Smooth muscle cell of the brain vasculature (primary cell): ENCODE measurements at regions not wholly inside any gene's neighbourhood (a gene's known extent, or its start where the extent isn't known, plus 50 kb on each side); places are given as distances from the start of the nearest gene placed in this dataset.
A peak's percentile ranks its signal among the peaks of the same experiment; 100 is the strongest.

Experiments used
- DNase-seq: peaks from one replicate; pipeline ENCODE4 v3.0.0-alpha.2; 2012; ENCODE audit warnings: low read depth, low spot score

GRCh38 chr2:38450509-38450908 is 73.4 kb upstream of the ATL2 start:
- DNase-seq, result no peak

DNA sequence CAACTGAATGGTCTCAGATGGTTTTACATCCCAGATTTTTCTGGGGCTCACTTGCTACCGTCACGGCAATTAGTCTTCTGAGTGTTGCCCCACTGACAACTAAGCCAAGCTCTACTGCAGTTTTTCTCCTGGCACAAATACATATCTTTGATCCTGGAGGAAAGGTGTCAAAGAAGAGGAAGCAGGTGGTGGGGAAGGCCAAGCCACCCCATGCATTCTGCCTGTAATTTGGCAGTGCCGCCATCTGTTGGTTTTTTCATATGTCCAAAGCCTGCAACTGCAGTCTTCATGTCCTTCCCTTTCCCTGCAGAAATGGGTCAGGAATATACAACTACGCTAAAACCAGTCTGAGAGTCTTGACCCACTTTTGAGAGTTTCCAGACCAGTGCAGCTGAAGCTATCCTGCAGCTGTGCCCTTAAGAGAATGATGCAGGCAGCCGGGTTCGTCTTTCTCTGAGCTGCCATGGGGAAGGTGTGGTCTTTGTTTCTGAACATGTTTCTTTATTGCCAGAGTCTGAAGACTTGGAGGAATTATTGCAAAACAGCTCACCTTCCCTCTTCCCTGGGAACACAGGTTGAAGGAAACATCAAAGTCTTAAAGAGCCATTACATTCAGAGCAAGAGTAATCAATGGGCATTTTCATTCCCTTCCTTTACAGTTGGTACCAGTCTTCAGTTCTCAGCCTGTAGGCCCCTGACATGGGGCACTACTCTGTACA is 71.8 kb upstream of the ATL2 start:
- DNase-seq, result no peak

- no peak for DNase-seq
Observed at GRCh38 chr2:38446906-38447561, 70.0 kb upstream of the ATL2 start.

DNA sequence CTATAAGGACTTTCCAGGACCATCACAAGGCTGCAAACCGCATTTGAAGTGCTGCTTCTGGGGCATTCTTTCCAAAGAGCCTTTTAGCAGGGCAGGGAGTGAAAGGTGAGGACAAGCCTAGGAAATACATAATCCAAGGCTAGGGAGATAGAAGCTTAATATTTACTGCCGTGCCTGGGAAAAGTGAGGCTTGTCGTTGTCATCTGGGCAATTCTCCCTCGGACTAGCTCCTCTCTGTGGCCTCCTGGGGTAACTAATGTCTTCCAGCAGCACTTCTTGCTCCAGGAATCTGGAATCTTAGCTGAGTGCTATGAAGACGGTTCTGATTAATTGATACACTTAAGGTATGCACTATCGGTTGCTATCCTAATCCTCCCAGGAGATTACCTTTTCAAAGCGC is 69.3 kb upstream of the ATL2 start:
- DNase-seq, result no peak

- DNase-seq, result peak; percentile 35
Observed at GRCh38 chr2:38444247-38444646, 67.2 kb upstream of the ATL2 start.

- peak; percentile 88 for DNase-seq
Observed at GRCh38 chr2:38442643-38443541, 65.8 kb upstream of the ATL2 start.

DNA sequence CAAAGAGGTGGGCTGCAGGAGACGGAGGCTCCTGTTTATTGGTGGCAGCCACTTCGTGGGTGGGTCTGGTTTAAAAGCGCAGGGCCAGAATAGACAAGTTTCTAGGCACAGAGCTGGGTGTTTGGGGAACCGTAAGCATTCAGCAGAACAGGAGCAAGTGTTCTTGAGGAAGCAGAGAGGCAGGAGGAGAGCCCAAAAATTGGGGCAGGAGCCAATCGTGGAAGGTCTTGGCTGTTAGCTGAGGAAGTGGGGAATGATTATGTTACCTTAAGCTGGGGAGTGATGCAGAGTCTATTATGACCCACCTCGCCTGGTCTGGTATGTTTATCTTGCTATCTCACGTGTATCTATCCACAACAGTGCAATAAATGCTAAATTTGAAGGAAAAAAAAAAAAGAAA is 64.3 kb upstream of the ATL2 start:
- DNase-seq, result no peak

GRCh38 chr2:38440655-38441054 is 63.6 kb upstream of the ATL2 start:
- no peak for DNase-seq

DNA sequence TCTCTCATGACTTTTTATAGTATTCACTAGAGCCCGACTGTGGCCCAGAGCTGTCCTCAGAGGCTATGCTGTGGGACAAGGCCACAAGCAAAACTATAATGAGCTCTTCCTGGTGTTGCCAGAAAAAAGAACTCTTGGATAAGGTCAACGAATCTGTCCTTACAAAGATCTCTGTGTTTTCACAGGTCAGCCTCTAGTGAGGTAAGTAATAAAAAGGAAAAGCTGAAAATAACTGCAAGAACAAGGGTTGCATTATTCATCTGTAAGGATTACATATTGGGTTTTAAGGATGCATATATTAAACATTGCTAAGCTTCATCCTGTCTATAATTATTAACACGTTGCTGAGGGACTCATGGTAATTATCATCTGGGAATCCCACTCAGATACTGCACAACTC is 62.8 kb upstream of the ATL2 start:
- no peak for DNase-seq

DNA sequence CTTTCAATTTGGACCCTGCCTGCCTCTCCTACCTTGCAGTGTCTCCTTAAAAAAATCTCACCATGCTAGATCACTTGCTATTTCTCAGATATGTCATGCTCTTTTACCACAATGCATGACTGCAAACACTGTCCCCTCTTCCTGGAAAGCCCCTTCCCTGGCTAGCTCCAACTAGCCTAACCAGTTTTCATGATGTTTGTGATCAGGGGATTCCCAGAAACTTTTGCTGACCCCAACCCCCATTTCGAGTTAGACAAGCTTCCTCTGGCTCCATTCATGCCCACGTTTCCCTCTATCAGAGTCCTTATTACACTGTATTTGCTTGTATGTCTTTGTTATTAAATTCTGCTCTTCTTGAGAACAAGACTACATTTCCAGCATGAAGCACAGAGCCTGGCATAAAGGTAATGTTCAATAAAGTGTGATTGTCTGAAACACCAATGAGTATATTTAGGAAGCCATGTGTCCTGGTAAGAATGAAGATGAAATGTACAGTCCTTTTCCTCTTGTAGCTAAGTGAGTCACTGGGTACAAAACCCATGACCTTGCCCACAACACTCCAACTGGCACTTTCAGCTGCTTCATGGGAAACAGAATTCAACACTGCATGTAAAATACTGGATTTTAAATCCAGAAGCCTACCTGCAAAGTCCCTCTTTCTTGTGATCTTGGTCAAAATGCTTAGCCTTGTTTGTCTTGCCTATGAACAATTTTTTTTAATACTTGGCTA is 62.0 kb upstream of the ATL2 start:
- no peak for DNase-seq

- no peak for DNase-seq
Observed at GRCh38 chr2:38438133-38438882, 61.2 kb upstream of the ATL2 start.

DNA sequence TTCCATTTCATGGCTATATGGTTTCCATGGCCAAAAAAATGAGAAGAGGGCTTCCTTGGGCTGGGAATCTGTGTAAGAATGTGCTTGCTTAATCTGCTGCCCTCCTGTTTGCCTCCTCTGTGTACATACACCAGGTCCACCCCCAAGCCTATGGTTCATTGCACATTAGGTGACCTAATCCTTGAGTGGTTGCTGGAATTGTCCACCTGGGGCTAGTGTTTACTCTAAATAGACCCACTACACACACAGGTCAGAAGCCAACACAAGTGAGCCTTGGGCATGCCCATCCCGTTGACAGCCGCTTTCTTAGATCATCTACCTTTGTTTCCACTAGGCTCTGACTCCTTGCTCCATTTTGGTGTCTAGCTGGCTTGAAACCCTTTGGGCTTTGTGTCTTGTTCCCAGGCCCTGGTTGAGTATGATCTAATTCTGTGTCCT is 59.2 kb upstream of the ATL2 start:
- no peak for DNase-seq

- no peak for DNase-seq
Observed at GRCh38 chr2:38435775-38436174, 58.7 kb upstream of the ATL2 start.

GRCh38 chr2:38434595-38434994 is 57.5 kb upstream of the ATL2 start:
- no peak for DNase-seq

- DNase-seq, result no peak
Observed at GRCh38 chr2:38433607-38433975, 56.5 kb upstream of the ATL2 start.

GRCh38 chr2:38432820-38433606 is 55.9 kb upstream of the ATL2 start:
- no peak for DNase-seq

- DNase-seq, result no peak
Observed at GRCh38 chr2:38430597-38431207, 53.6 kb upstream of the ATL2 start.

- DNase-seq, result no peak
Observed at GRCh38 chr2:38430196-38430595, 53.1 kb upstream of the ATL2 start.

DNA sequence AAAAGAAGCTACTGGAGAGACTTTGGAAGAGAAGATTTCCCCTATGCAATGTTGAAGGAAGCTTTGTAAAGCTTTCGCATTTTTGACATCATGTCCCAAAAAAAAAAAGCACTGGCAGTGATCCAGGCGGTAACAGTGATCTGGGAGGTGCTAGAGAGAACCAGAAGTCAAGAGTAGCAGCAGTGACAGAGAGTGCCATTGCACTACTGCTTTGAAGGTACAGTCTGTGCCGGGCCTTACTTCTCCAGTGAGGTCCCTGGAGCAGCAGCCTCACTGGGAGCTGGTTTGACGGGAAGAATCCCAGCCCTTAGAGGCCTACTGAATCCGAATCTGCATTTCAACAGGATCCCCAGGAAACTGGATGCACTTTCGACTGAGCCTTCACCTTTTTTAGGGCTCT is 50.9 kb upstream of the ATL2 start:
- DNase-seq, result no peak

DNA sequence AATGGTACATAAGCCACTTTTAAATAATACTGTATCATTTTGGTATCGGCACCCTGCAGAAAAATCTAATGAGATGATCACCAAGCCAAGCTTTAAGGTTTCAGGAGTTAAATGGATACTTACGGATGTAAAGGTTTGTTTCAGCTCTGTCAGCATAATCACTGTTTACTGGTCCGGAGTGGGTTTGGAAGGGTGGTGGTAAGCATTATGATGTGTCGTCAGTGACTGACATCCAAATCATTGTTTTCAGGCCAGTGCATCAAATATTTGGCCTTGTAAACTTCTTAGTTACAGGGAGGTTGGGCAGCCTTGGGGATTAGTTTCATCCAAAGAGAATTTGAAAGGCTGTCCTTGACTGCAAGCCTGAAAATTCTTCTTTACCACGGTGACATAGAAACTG is 50.0 kb upstream of the ATL2 start:
- no peak for DNase-seq
